ENCODE measurements at regions not wholly inside any gene's neighbourhood (a gene's known extent, or its start where the extent isn't known, plus 50 kb on each side); places are given as distances from the start of the nearest gene placed in this dataset.

DNA sequence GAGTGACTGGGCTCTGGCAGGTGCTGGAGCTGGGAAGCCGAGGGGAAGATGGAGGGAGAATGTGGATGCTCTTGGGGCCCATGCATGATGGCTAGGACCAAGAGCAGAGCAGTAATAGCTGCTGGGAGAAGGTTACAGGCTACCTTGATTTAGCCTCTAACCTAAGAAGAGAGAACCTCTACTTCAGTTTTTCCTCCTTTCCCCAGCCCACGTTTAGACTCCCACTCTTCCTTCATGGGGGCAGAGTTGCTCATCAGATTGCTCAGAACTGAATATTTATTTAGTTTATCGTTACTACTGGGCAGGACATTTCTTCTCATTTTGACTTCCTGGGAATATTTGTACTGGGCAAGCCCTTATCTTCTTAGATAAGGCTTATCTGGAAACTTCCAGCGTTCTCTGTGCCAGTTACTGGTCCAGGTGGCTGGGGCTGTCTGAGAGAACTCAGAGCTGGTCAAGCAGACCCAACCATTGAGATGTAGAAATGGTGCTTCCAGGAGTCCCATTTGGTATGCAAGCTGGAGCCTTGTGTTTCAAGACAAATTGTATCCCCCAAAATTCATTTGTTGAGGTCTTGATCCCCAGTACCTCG, 442.9 kb upstream of the BOD1L1 start:
- H3K36me3 ChIP-seq = no peaks in the 10 kb centered on the region

GRCh38 chr4:14072506-14072905, 445.0 kb upstream of the BOD1L1 start:
- Histone ChIP-seq H3K9me3 (peaks cover 0 to 25% (median 4%) of the 10 kb centered on the region in 4 donors), H3K36me3 (no peaks in the 10 kb centered on the region)
- no peak for DNase-seq (ENCODE audit: low spot score in 2 of 2)

More for the DNA sequence above, 442.9 kb upstream of the BOD1L1 start:
- 68 to 74% methylated on average over 5 of the region's 5 CpGs for WGBS, 2 donors
- no peaks in the 10 kb centered on the region for H3K27me3 ChIP-seq
- TF ChIP-seq CTCF (IDR thresholded peaks at IDR 0.05) = no peak
- TF ChIP-seq EP300 (IDR thresholded peaks at IDR 0.05) = no peak
- no peak for TF ChIP-seq POLR2A (IDR thresholded peaks at IDR 0.05)
- H3K27ac ChIP-seq = no peak overlapping the region
- no peaks in the 10 kb centered on the region for H3K4me1 ChIP-seq
- no peak for DNase-seq (ENCODE audit: low spot score in 2 of 2)
- peaks cover 0 to 25% (median 4%) of the 10 kb centered on the region in 4 donors for H3K9me3 ChIP-seq
- no peak overlapping the region for H3K4me3 ChIP-seq

GRCh38 chr4:14076776-14077175, 449.3 kb upstream of the BOD1L1 start:
- no peak overlapping the region for H3K27ac ChIP-seq
- H3K36me3 ChIP-seq = no peaks in the 10 kb centered on the region
- no peak for TF ChIP-seq CTCF (IDR thresholded peaks at IDR 0.05)
- TF ChIP-seq EP300 (IDR thresholded peaks at IDR 0.05) = no peak
- TF ChIP-seq POLR2A (IDR thresholded peaks at IDR 0.05) = no peak
- DNase-seq (ENCODE audit: low spot score in 2 of 2) = no peak
- H3K4me3 ChIP-seq = no peak overlapping the region
- H3K9me3 ChIP-seq = peaks cover 0 to 21% (median 4%) of the 10 kb centered on the region in 4 donors
- H3K4me1 ChIP-seq = no peaks in the 10 kb centered on the region
- H3K27me3 ChIP-seq = no peaks in the 10 kb centered on the region
- 73 to 88% methylated on average over 3 of the region's 3 CpGs for WGBS, 2 donors

More at GRCh38 chr4:14072506-14072905, 445.0 kb upstream of the BOD1L1 start:
- no peak overlapping the region for H3K4me3 ChIP-seq
- H3K27ac ChIP-seq = no peak overlapping the region
- no peaks in the 10 kb centered on the region for H3K4me1 ChIP-seq
- no peaks in the 10 kb centered on the region for H3K27me3 ChIP-seq
- TF ChIP-seq EP300 (IDR thresholded peaks at IDR 0.05) (no peak), CTCF (IDR thresholded peaks at IDR 0.05) (no peak), POLR2A (IDR thresholded peaks at IDR 0.05) (no peak)

DNA sequence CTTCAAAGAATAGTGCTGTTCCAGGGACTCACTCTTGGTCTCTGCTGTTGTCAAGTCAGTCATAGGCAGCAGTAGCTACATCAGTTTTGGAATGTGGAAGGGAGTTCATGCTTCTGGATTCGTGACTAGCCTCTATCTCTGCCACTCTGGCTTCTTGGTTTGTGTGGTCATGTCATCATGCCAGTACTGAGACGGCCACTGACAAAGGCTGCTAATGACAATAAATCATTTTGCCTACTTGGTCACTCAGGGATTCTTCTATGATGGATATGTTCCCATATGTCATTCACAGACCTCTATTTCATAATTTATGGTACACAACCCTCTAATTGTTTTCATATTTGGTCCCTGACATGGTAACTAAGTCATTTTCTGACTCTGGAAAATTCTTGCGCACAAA, 450.8 kb upstream of the BOD1L1 start:
- no peak for DNase-seq (ENCODE audit: low spot score in 2 of 2)
- WGBS, 2 donors = 54 to 79% methylated on average over 3 of the region's 3 CpGs
- H3K4me1 ChIP-seq = no peaks in the 10 kb centered on the region
- H3K9me3 ChIP-seq = peaks cover 0 to 6% (median 0%) of the 10 kb centered on the region in 4 donors
- TF ChIP-seq EP300 (IDR thresholded peaks at IDR 0.05) (no peak), POLR2A (IDR thresholded peaks at IDR 0.05) (no peak), CTCF (IDR thresholded peaks at IDR 0.05) (no peak)
- no peaks in the 10 kb centered on the region for H3K36me3 ChIP-seq
- H3K27me3 ChIP-seq = no peaks in the 10 kb centered on the region
- no peak overlapping the region for H3K4me3 ChIP-seq
- no peak overlapping the region for H3K27ac ChIP-seq

GRCh38 chr4:14079601-14080000, 452.1 kb upstream of the BOD1L1 start:
- Histone ChIP-seq H3K27ac (no peak overlapping the region), H3K27me3 (no peaks in the 10 kb centered on the region), H3K4me1 (no peaks in the 10 kb centered on the region), H3K4me3 (no peak overlapping the region), H3K36me3 (no peaks in the 10 kb centered on the region), H3K9me3 (no peaks in the 10 kb centered on the region)
- 88 to 89% methylated on average over 1 of the region's 1 CpG for WGBS, 2 donors
- TF ChIP-seq EP300 (IDR thresholded peaks at IDR 0.05) = no peak
- TF ChIP-seq CTCF (IDR thresholded peaks at IDR 0.05) = no peak
- no peak for TF ChIP-seq POLR2A (IDR thresholded peaks at IDR 0.05)
- no peak for DNase-seq (ENCODE audit: low spot score in 2 of 2)

Data from tibial nerve (tissue), 4 donors.